GM23338 (cell line): ENCODE measurements at regions not wholly inside any gene's neighbourhood (a gene's known extent, or its start where the extent isn't known, plus 50 kb on each side); places are given as distances from the start of the nearest gene placed in this dataset.

ENCODE experiments used
- ATAC-seq: fragments of 200-7000 bp; cut with Tn5 transposase; 3 replicates; pipeline ENCODE4 v1.9.1; 2020
- DNase-seq: peaks from one replicate; pipeline ENCODE4 v3.0.0-alpha.2; 2015; ENCODE audit warnings: low spot score
- H2AFZ ChIP-seq: fragments of 200-600 bp; sonication (generic); 2 replicates; pipeline ENCODE4 v1.8.0; 2016; ENCODE audit warnings: antibody characterized with exemption, mild to moderate bottlenecking, moderate library complexity
- H3F3A ChIP-seq: fragments of 200-600 bp; sonication (generic); replicated peaks from 2 replicates; pipeline ENCODE4 v1.8.0; 2017; ENCODE audit warnings: antibody characterized with exemption, mixed run types, low read depth
- H3K27ac ChIP-seq: fragments of 200-600 bp; sonication (generic); 2 replicates; pipeline ENCODE4 v1.6.1; 2016; ENCODE audit warnings: low read depth
- H3K27me3 ChIP-seq: fragments of 200-600 bp; sonication (generic); 2 replicates; pipeline ENCODE4 v1.8.0; 2016; ENCODE audit warnings: mild to moderate bottlenecking, mixed run types, moderate library complexity; ENCODE audit not compliant: insufficient read depth
- H3K36me3 ChIP-seq: fragments of 200-600 bp; sonication (generic); 2 replicates; pipeline ENCODE4 v1.8.0; 2016; ENCODE audit warnings: mild to moderate bottlenecking; ENCODE audit not compliant: insufficient read depth
- H3K4me1 ChIP-seq: fragments of 200-600 bp; sonication (generic); 2 replicates; pipeline ENCODE4 v1.8.0; 2016; ENCODE audit warnings: mild to moderate bottlenecking, moderate library complexity; ENCODE audit not compliant: insufficient read depth
- H3K4me2 ChIP-seq: fragments of 200-600 bp; sonication (generic); 2 replicates; pipeline ENCODE4 v1.7.1; 2017; ENCODE audit warnings: mixed run types
- H3K4me3 ChIP-seq: fragments of 200-600 bp; sonication (generic); 2 replicates; pipeline ENCODE4 v1.6.1; 2016; ENCODE audit warnings: mixed run types
- H3K79me2 ChIP-seq: fragments of 200-600 bp; sonication (generic); replicated peaks from 2 replicates; pipeline ENCODE4 v1.8.0; 2017; ENCODE audit warnings: mild to moderate bottlenecking; ENCODE audit not compliant: insufficient read depth
- H3K9me2 ChIP-seq: fragments of 200-600 bp; sonication (generic); 2 replicates; pipeline ENCODE4 v1.8.0; 2017; ENCODE audit not compliant: insufficient read depth
- H4K20me1 ChIP-seq: fragments of 200-600 bp; sonication (generic); replicated peaks from 2 replicates; pipeline ENCODE4 v1.8.0; 2017; ENCODE audit warnings: mild to moderate bottlenecking; ENCODE audit not compliant: insufficient read depth
- H3K27ac Mint-ChIP-seq: 2 replicates; pipeline ENCODE4 v1.8.0; 2020; ENCODE audit warnings: inconsistent platforms, mild to moderate bottlenecking, moderate library complexity, mixed read lengths
- H3K27me3 Mint-ChIP-seq: 3 replicates; pipeline ENCODE4 v1.8.0; 2022; ENCODE audit warnings: low read depth, mild to moderate bottlenecking, moderate library complexity, mixed read lengths, inconsistent platforms; ENCODE audit not compliant: insufficient read depth, poor library complexity
- H3K36me3 Mint-ChIP-seq: 3 replicates; pipeline ENCODE4 v1.8.0; 2021; ENCODE audit warnings: low read depth, mild to moderate bottlenecking, inconsistent platforms, moderate library complexity, mixed read lengths
- H3K4me1 Mint-ChIP-seq: 3 replicates; pipeline ENCODE4 v1.8.0; 2020; ENCODE audit warnings: mild to moderate bottlenecking, inconsistent platforms, mixed read lengths
- H3K4me3 Mint-ChIP-seq: 3 replicates; pipeline ENCODE4 v1.8.0; 2021; ENCODE audit warnings: moderate library complexity, mild to moderate bottlenecking, inconsistent platforms, mixed read lengths
- H3K9me3 Mint-ChIP-seq: 3 replicates; pipeline ENCODE4 v1.8.0; 2020; ENCODE audit warnings: moderate library complexity, mild to moderate bottlenecking, inconsistent platforms, mixed read lengths
- CREB1 ChIP-seq: fragments of 250-450 bp; sonication (Bioruptor Pico); IDR thresholded peaks from 2 replicates; pipeline ENCODE4 v1.5.0; 2020; ENCODE audit warnings: low read depth, mild to moderate bottlenecking, moderate library complexity
- CTCF ChIP-seq, 2 experiments: fragments of 200-600 bp in 1 of 2; sonication (generic) in 1 of 2; conservative IDR thresholded peaks; 2 replicates each; pipeline versions ENCODE4 v1.5.1 to v1.6.1; 2016 to 2017; ENCODE audit warnings: antibody characterized with exemption in 2 of 2, low read depth in 2 of 2, mild to moderate bottlenecking in 2 of 2, moderate library complexity in 1 of 2
- EZH2 ChIP-seq: fragments of 200-600 bp; sonication (generic); IDR thresholded peaks from one replicate; pipeline ENCODE4 v1.8.0; 2017; ENCODE audit warnings: antibody characterized with exemption, mild to moderate bottlenecking, low read depth; ENCODE audit not compliant: unreplicated experiment
- EZH2phosphoT487 ChIP-seq: fragments of 200-600 bp; sonication (generic); IDR thresholded peaks from one replicate; pipeline ENCODE4 v1.8.1; 2018; ENCODE audit warnings: antibody characterized with exemption; ENCODE audit not compliant: unreplicated experiment
- JUNB ChIP-seq: IDR thresholded peaks from one replicate; pipeline ENCODE4 v1.6.1; 2016; ENCODE audit warnings: antibody characterized with exemption; ENCODE audit not compliant: unreplicated experiment
- NANOG ChIP-seq: IDR thresholded peaks from 2 replicates; pipeline ENCODE4 v1.6.1; 2016; ENCODE audit warnings: antibody characterized with exemption, borderline replicate concordance
- POLR2AphosphoS5 ChIP-seq: IDR thresholded peaks from 2 replicates; pipeline ENCODE4 v1.6.1; 2016; ENCODE audit warnings: antibody characterized with exemption, low read depth
- REST ChIP-seq: IDR thresholded peaks from one replicate; pipeline ENCODE4 v1.6.1; 2018; ENCODE audit warnings: antibody characterized with exemption; ENCODE audit not compliant: unreplicated experiment
- STAT1 ChIP-seq: IDR thresholded peaks from one replicate; pipeline ENCODE4 v1.6.1; 2016; ENCODE audit warnings: antibody characterized with exemption; ENCODE audit not compliant: unreplicated experiment
- ZNF114 ChIP-seq: fragments of 250-450 bp; sonication (Bioruptor Pico); IDR thresholded peaks from 2 replicates; pipeline ENCODE4 v1.5.0; 2020; ENCODE audit warnings: mild to moderate bottlenecking, moderate library complexity
- ZNF331 ChIP-seq: fragments of 250-450 bp; sonication (Bioruptor Pico); IDR thresholded peaks from 2 replicates; pipeline ENCODE4 v1.5.0; 2020; ENCODE audit warnings: low read depth, mild to moderate bottlenecking, moderate library complexity
- ZNF462 ChIP-seq: fragments of 250-450 bp; sonication (Bioruptor Pico); IDR thresholded peaks from 2 replicates; pipeline ENCODE4 v1.5.0; 2020; ENCODE audit warnings: mild to moderate bottlenecking, moderate library complexity
- TF ChIP-seq, protein P1 (sequence below): IDR thresholded peaks from 2 replicates; pipeline ENCODE4 v1.6.1; 2016; ENCODE audit warnings: antibody characterized with exemption

DNA sequence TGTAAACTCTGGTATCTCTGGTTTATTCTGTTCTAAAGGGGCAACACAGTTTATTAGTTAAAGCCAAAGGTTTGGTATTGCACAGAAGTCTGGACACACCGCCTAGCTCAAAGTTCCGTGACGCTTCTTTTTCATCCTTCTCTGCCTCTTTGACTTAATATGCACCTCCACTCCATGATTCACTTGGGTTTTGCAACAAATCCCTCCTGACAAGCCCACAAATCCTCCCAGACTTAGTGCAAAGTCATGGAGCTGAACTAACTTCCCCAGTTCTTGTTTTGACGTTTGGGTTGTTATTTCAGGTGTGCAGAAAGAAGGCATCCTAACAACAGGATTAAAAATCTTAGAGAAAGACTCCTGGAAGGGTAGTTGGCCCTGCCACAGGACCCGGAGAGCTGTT is 441.6 kb upstream of the DMAC1 start:
- DNase-seq (no peak), ATAC-seq (no peak)
- Histone ChIP-seq H4K20me1 (no peaks in the 10 kb centered on the region), H3K27ac (no peak overlapping the region), H3K79me2 (no peaks in the 10 kb centered on the region), H3K4me3 (no peak overlapping the region), H3K36me3 (no peaks in the 10 kb centered on the region), H2AFZ (no peak overlapping the region; the same call in 1 of the 2 replicates), H3K4me2 (no peak overlapping the region), H3K9me2 (0 out of 2 replicates have a peak, but pooled peaks cover 2% of the 10 kb centered on the region), H3K4me1 (no peaks in the 10 kb centered on the region), H3F3A (no peaks in the 10 kb centered on the region), H3K27me3 (no peaks in the 10 kb centered on the region)
- H3K27me3 Mint-ChIP-seq: peaks cover 2% of the 10 kb centered on the region
- peak overlapping the region; percentile 42; the same call in 1 of the 2 replicates for H3K27ac Mint-ChIP-seq
- H3K4me3 Mint-ChIP-seq: no peak overlapping the region
- no peaks in the 10 kb centered on the region; the same call in 2 of the 3 replicates for H3K4me1 Mint-ChIP-seq
- no peaks in the 10 kb centered on the region for H3K36me3 Mint-ChIP-seq
- H3K9me3 Mint-ChIP-seq: no peaks in the 10 kb centered on the region
- no peak for TF ChIP-seq CTCF (conservative IDR thresholded peaks at IDR 0.05; ENCODE audit: low read depth in 2 of 2)
- TF ChIP-seq ZNF331 (CRISPR knock-in tag): no peak
- TF ChIP-seq ZNF462 (CRISPR knock-in tag): no peak
- no peak for TF ChIP-seq EZH2
- TF ChIP-seq STAT1: no peak
- TF ChIP-seq POLR2AphosphoS5: no peak
- TF ChIP-seq ZNF114 (CRISPR knock-in tag): no peak
- TF ChIP-seq, protein P1, sequence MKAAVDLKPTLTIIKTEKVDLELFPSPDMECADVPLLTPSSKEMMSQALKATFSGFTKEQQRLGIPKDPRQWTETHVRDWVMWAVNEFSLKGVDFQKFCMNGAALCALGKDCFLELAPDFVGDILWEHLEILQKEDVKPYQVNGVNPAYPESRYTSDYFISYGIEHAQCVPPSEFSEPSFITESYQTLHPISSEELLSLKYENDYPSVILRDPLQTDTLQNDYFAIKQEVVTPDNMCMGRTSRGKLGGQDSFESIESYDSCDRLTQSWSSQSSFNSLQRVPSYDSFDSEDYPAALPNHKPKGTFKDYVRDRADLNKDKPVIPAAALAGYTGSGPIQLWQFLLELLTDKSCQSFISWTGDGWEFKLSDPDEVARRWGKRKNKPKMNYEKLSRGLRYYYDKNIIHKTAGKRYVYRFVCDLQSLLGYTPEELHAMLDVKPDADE: no peak
- no peak for TF ChIP-seq JUNB
- TF ChIP-seq CREB1 (CRISPR knock-in tag): no peak
- no peak for TF ChIP-seq EZH2phosphoT487
- no peak for TF ChIP-seq REST
- no peak for TF ChIP-seq NANOG
